Fibroblast of lung (primary cell): ENCODE measurements at regions not wholly inside any gene's neighbourhood (a gene's known extent, or its start where the extent isn't known, plus 50 kb on each side); places are given as distances from the start of the nearest gene placed in this dataset.

Source experiments
- DNase-seq, 2 donors: peaks; one replicate each; pipeline versions ENCODE4 v3.0.0 to v3.0.0-alpha.2; 2010; ENCODE audit warnings: low read depth in 2 of 2
- H2AFZ ChIP-seq: 2 replicates; pipeline ENCODE4 v1.5.1; 2012; ENCODE audit warnings: low read length, control low read depth, inconsistent platforms
- H3K27ac ChIP-seq: 2 replicates; pipeline ENCODE4 v1.5.1; 2011; ENCODE audit warnings: low read length, control low read depth; ENCODE audit not compliant: insufficient read depth
- H3K27me3 ChIP-seq: 2 replicates; pipeline ENCODE4 v1.5.1; 2011; ENCODE audit warnings: mild to moderate bottlenecking, low read length; ENCODE audit not compliant: control insufficient read depth, insufficient read depth
- H3K36me3 ChIP-seq: 2 replicates; pipeline ENCODE4 v1.5.1; 2011; ENCODE audit warnings: low read length; ENCODE audit not compliant: control insufficient read depth, insufficient read depth
- H3K4me1 ChIP-seq: 2 replicates; pipeline ENCODE4 v1.5.1; 2011; ENCODE audit warnings: low read length; ENCODE audit not compliant: control insufficient read depth, insufficient read depth; ENCODE audit errors: extremely low read depth
- H3K4me2 ChIP-seq: 2 replicates; pipeline ENCODE4 v1.5.1; 2011; ENCODE audit warnings: low read length, control low read depth; ENCODE audit not compliant: insufficient read depth; ENCODE audit errors: extremely low read depth
- H3K4me3 ChIP-seq, 4 experiments: fragments of 200-600 bp in 1 of 4; sonication (generic) in 1 of 4; replicated peaks in 1 of 4; 2 replicates each; pipeline ENCODE4 v1.5.1; 2011 to 2016; ENCODE audit warnings: low read length in 4 of 4, low read depth in 3 of 4, mild to moderate bottlenecking in 3 of 4, control low read depth in 2 of 4, inconsistent platforms in 1 of 4, mixed read lengths in 1 of 4; ENCODE audit not compliant: insufficient read depth in 1 of 4; ENCODE audit errors: control extremely low read depth in 1 of 4
- H3K79me2 ChIP-seq: 2 replicates; pipeline ENCODE4 v1.5.1; 2012; ENCODE audit warnings: mild to moderate bottlenecking, low read length, inconsistent platforms; ENCODE audit not compliant: control insufficient read depth, insufficient read depth
- H3K9ac ChIP-seq: 2 replicates; pipeline ENCODE4 v1.5.1; 2011; ENCODE audit warnings: mild to moderate bottlenecking, low read length, control low read depth; ENCODE audit not compliant: insufficient read depth
- H3K9me3 ChIP-seq: 2 replicates; pipeline ENCODE4 v1.5.1; 2012; ENCODE audit warnings: low read depth, low read length; ENCODE audit not compliant: control insufficient read depth, insufficient read depth
- H4K20me1 ChIP-seq: 2 replicates; pipeline ENCODE4 v1.5.1; 2011; ENCODE audit warnings: low read length; ENCODE audit not compliant: control insufficient read depth, insufficient read depth; ENCODE audit errors: extremely low read depth
- CTCF ChIP-seq, 2 donors: IDR thresholded peaks in 1 of 2; conservative IDR thresholded peaks in 1 of 2; 1 replicate in 1 of 2; 2 replicates in 1 of 2; pipeline ENCODE4 v1.5.1; 2011 to 2012; ENCODE audit warnings: low read length in 2 of 2, control low read depth in 1 of 2, inconsistent platforms in 1 of 2, low read depth in 1 of 2, mild to moderate bottlenecking in 1 of 2
- EZH2 ChIP-seq: IDR thresholded peaks from 2 replicates; pipeline ENCODE4 v1.5.1; 2012; ENCODE audit warnings: low read length, control low read depth, mild to moderate bottlenecking; ENCODE audit errors: missing control alignments

- no peak overlapping the region for H3K4me3 ChIP-seq
- H3K79me2 ChIP-seq = no peaks in the 10 kb centered on the region
- H2AFZ ChIP-seq = no peak overlapping the region
- TF ChIP-seq CTCF (conservative IDR thresholded peaks at IDR 0.05 in 1 of 2, IDR thresholded peaks at IDR 0.05 in 1 of 2; ENCODE audit: low read depth in 1 of 2, low read length in 2 of 2) = no peak
- TF ChIP-seq EZH2 = no peak
- no peaks in the 10 kb centered on the region for H3K4me1 ChIP-seq
- no peaks in the 10 kb centered on the region for H3K9me3 ChIP-seq
- no peak for DNase-seq
- no peak overlapping the region for H3K27ac ChIP-seq
- H3K9ac ChIP-seq = no peak overlapping the region
- H4K20me1 ChIP-seq = no peaks in the 10 kb centered on the region
- no peak overlapping the region for H3K4me2 ChIP-seq
- no peaks in the 10 kb centered on the region for H3K27me3 ChIP-seq
- no peaks in the 10 kb centered on the region for H3K36me3 ChIP-seq
Observed at GRCh38 chr10:129055986-129056385, 411.1 kb upstream of the MGMT start.

GRCh38 chr10:129056734-129057689 is 410.0 kb upstream of the MGMT start:
- no peak overlapping the region for H3K4me3 ChIP-seq

More at GRCh38 chr10:129056734-129057689, 410.0 kb upstream of the MGMT start:
- Histone ChIP-seq H3K36me3 (no peaks in the 10 kb centered on the region), H2AFZ (no peak overlapping the region), H3K79me2 (no peaks in the 10 kb centered on the region), H3K9me3 (no peaks in the 10 kb centered on the region), H3K27me3 (no peaks in the 10 kb centered on the region), H3K4me2 (no peak overlapping the region), H3K27ac (no peak overlapping the region), H3K9ac (no peak overlapping the region), H3K4me1 (no peaks in the 10 kb centered on the region), H4K20me1 (no peaks in the 10 kb centered on the region)
- no peak for TF ChIP-seq CTCF (conservative IDR thresholded peaks at IDR 0.05 in 1 of 2, IDR thresholded peaks at IDR 0.05 in 1 of 2; ENCODE audit: low read depth in 1 of 2, low read length in 2 of 2)
- no peak for TF ChIP-seq EZH2
- DNase-seq = no peak
